ENCODE measurements at regions not wholly inside any gene's neighbourhood (a gene's known extent, or its start where the extent isn't known, plus 50 kb on each side); places are given as distances from the start of the nearest gene placed in this dataset.

- peak; percentile 67 for TF ChIP-seq CTCF (conservative IDR thresholded peaks at IDR 0.05; ENCODE audit: control insufficient read depth, insufficient read depth, low read depth, low read length)
- no peak overlapping the region for H3K4me3 ChIP-seq (ENCODE audit: control insufficient read depth, low read depth, low read length)
- DNase-seq (ENCODE audit: low read depth): peak; percentile 31
These were observed 151.2 kb downstream of the DMRTA2 start for GRCh38 chr1:50271968-50272578.

GRCh38 chr1:50271337-50271736, 151.9 kb downstream of the DMRTA2 start:
- H3K4me3 ChIP-seq (ENCODE audit: control insufficient read depth, low read depth, low read length): no peak overlapping the region
- DNase-seq (ENCODE audit: low read depth): no peak

GRCh38 chr1:50270926-50271325, 152.3 kb downstream of the DMRTA2 start:
- H3K4me3 ChIP-seq (ENCODE audit: control insufficient read depth, low read depth, low read length): no peak overlapping the region
- no peak for TF ChIP-seq CTCF (conservative IDR thresholded peaks at IDR 0.05; ENCODE audit: control insufficient read depth, insufficient read depth, low read depth, low read length)
- DNase-seq (ENCODE audit: low read depth): no peak

More at GRCh38 chr1:50271337-50271736, 151.9 kb downstream of the DMRTA2 start:
- no peak for TF ChIP-seq CTCF (conservative IDR thresholded peaks at IDR 0.05; ENCODE audit: control insufficient read depth, insufficient read depth, low read depth, low read length)

- DNase-seq (ENCODE audit: low read depth): no peak
- no peak for TF ChIP-seq CTCF (conservative IDR thresholded peaks at IDR 0.05; ENCODE audit: control insufficient read depth, insufficient read depth, low read depth, low read length)
- no peak overlapping the region for H3K4me3 ChIP-seq (ENCODE audit: control insufficient read depth, low read depth, low read length)
These were observed 155.2 kb downstream of the DMRTA2 start for GRCh38 chr1:50268049-50268448.

GRCh38 chr1:50266509-50266908, 156.7 kb downstream of the DMRTA2 start:
- no peak for TF ChIP-seq CTCF (conservative IDR thresholded peaks at IDR 0.05; ENCODE audit: control insufficient read depth, insufficient read depth, low read depth, low read length)
- DNase-seq (ENCODE audit: low read depth): peak; percentile 86
- no peak overlapping the region for H3K4me3 ChIP-seq (ENCODE audit: control insufficient read depth, low read depth, low read length)

- no peak overlapping the region for H3K4me3 ChIP-seq (ENCODE audit: control insufficient read depth, low read depth, low read length)
- peak; percentile 92 for DNase-seq (ENCODE audit: low read depth)
- no peak for TF ChIP-seq CTCF (conservative IDR thresholded peaks at IDR 0.05; ENCODE audit: control insufficient read depth, insufficient read depth, low read depth, low read length)
These were observed 157.1 kb downstream of the ELAVL4 start for GRCh38 chr1:50265790-50266314.

Measured in fibroblast of mammary gland (primary cell).